WTC11 (cell line): ENCODE measurements at regions not wholly inside any gene's neighbourhood (a gene's known extent, or its start where the extent isn't known, plus 50 kb on each side); places are given as distances from the start of the nearest gene placed in this dataset.

Source experiments
- ATAC-seq: fragments of 200-7000 bp; cut with Tn5 transposase; 2 replicates; pipeline ENCODE4 v1.10.0; 2021; ENCODE audit warnings: mild to moderate bottlenecking, moderate library complexity
- CTCF ChIA-PET: fragments of 300-600 bp; sonication (Branson Sonifier 250); formaldehyde crosslinking; loops from one replicate; lab custom pipeline; 2021; ENCODE audit warnings: antibody characterized with exemption; lab: Charles Lee
- POLR2A ChIA-PET: fragments of 350-600 bp; sonication (Branson Sonifier 250); formaldehyde crosslinking; loops from one replicate; lab custom pipeline; 2021; ENCODE audit warnings: antibody characterized with exemption; lab: Charles Lee
- DNase-seq: peaks from one replicate; pipeline ENCODE4 v3.0.0; 2021; ENCODE audit warnings: low spot score
- H3K27ac Mint-ChIP-seq: 2 replicates; pipeline ENCODE4 v1.8.0; 2021; ENCODE audit warnings: mixed read lengths
- H3K27me3 Mint-ChIP-seq: 2 replicates; pipeline ENCODE4 v1.8.0; 2021; ENCODE audit warnings: low read depth, mild to moderate bottlenecking, moderate library complexity, mixed read lengths
- H3K36me3 Mint-ChIP-seq: 2 replicates; pipeline ENCODE4 v1.8.0; 2021; ENCODE audit warnings: mixed read lengths
- H3K4me1 Mint-ChIP-seq: 2 replicates; pipeline ENCODE4 v1.8.0; 2022; ENCODE audit warnings: mixed read lengths
- H3K4me3 Mint-ChIP-seq: 2 replicates; pipeline ENCODE4 v1.8.0; 2021; ENCODE audit warnings: mild to moderate bottlenecking, moderate library complexity, mixed read lengths
- H3K9me3 Mint-ChIP-seq: 2 replicates; pipeline ENCODE4 v1.8.0; 2021; ENCODE audit warnings: mixed read lengths
- ATF1 ChIP-seq: sonication (generic); formaldehyde crosslinking; IDR thresholded peaks from 2 replicates; pipeline ENCODE4 v1.8.1; 2023; ENCODE audit warnings: mild to moderate bottlenecking, moderate library complexity, missing genetic modification reagents
- CREB1 ChIP-seq: sonication (generic); formaldehyde crosslinking; IDR thresholded peaks from 2 replicates; pipeline ENCODE4 v1.8.0; 2023; ENCODE audit warnings: mild to moderate bottlenecking, missing genetic modification reagents
- CREM ChIP-seq: sonication (generic); formaldehyde crosslinking; IDR thresholded peaks from 2 replicates; pipeline ENCODE4 v1.8.1; 2022; ENCODE audit warnings: mild to moderate bottlenecking, missing genetic modification reagents, moderate library complexity
- ELF4 ChIP-seq: sonication (generic); formaldehyde crosslinking; IDR thresholded peaks from 2 replicates; pipeline ENCODE4 v1.8.1; 2022; ENCODE audit warnings: low read depth, mild to moderate bottlenecking, moderate library complexity, missing genetic modification reagents
- EMX1 ChIP-seq: fragments of 250-450 bp; sonication (Bioruptor Pico); IDR thresholded peaks from 2 replicates; pipeline ENCODE4 v1.8.0; 2021; ENCODE audit warnings: mild to moderate bottlenecking
- ETV6 ChIP-seq: sonication (generic); formaldehyde crosslinking; IDR thresholded peaks from 2 replicates; pipeline ENCODE4 v1.8.1; 2022; ENCODE audit warnings: mild to moderate bottlenecking, missing genetic modification reagents
- FOXJ3 ChIP-seq: sonication (generic); formaldehyde crosslinking; IDR thresholded peaks from 2 replicates; pipeline ENCODE4 v1.9.0; 2021; ENCODE audit warnings: missing genetic modification reagents, mild to moderate bottlenecking, borderline replicate concordance
- HMGA2 ChIP-seq: fragments of 250-450 bp; sonication (Bioruptor Pico); IDR thresholded peaks from 2 replicates; pipeline ENCODE4 v1.4.0; 2021; ENCODE audit warnings: mild to moderate bottlenecking, moderate library complexity
- IRF2 ChIP-seq: sonication (generic); formaldehyde crosslinking; IDR thresholded peaks from 2 replicates; pipeline ENCODE4 v1.8.0; 2022; ENCODE audit warnings: low read depth, missing genetic modification reagents, borderline replicate concordance
- KAT7 ChIP-seq: sonication (generic); formaldehyde crosslinking; IDR thresholded peaks from 2 replicates; pipeline ENCODE4 v1.8.1; 2023; ENCODE audit warnings: missing genetic modification reagents, mild to moderate bottlenecking, borderline replicate concordance
- MXD4 ChIP-seq: fragments of 250-450 bp; sonication (Bioruptor Pico); IDR thresholded peaks from 2 replicates; pipeline ENCODE4 v1.8.0; 2021; ENCODE audit warnings: mild to moderate bottlenecking, moderate library complexity, borderline replicate concordance
- NFE2L1 ChIP-seq: sonication (generic); formaldehyde crosslinking; IDR thresholded peaks from 2 replicates; pipeline ENCODE4 v1.8.1; 2023; ENCODE audit warnings: missing genetic modification reagents
- NR1H2 ChIP-seq: sonication (generic); formaldehyde crosslinking; IDR thresholded peaks from 2 replicates; pipeline ENCODE4 v1.9.0; 2021; ENCODE audit warnings: mild to moderate bottlenecking, moderate library complexity, missing genetic modification reagents
- NR3C1 ChIP-seq: sonication (generic); formaldehyde crosslinking; conservative IDR thresholded peaks from 2 replicates; pipeline ENCODE4 v1.8.1; 2023; ENCODE audit warnings: low read depth, mild to moderate bottlenecking, missing genetic modification reagents
- OVOL2 ChIP-seq: fragments of 250-450 bp; sonication (Bioruptor Pico); IDR thresholded peaks from 2 replicates; pipeline ENCODE4 v1.9.0; 2021; ENCODE audit warnings: mild to moderate bottlenecking, borderline replicate concordance
- SMAD3 ChIP-seq: sonication (generic); formaldehyde crosslinking; IDR thresholded peaks from 2 replicates; pipeline ENCODE4 v1.8.0; 2022; ENCODE audit warnings: missing genetic modification reagents, mild to moderate bottlenecking, borderline replicate concordance
- ZNF263 ChIP-seq: sonication (generic); formaldehyde crosslinking; IDR thresholded peaks from 2 replicates; pipeline ENCODE4 v1.8.1; 2022; ENCODE audit warnings: low read depth, mild to moderate bottlenecking, moderate library complexity, missing genetic modification reagents
- ZNF317 ChIP-seq: sonication (generic); formaldehyde crosslinking; IDR thresholded peaks from 2 replicates; pipeline ENCODE4 v1.8.1; 2023; ENCODE audit warnings: low read depth, mild to moderate bottlenecking, moderate library complexity, missing genetic modification reagents, borderline replicate concordance
- TF ChIP-seq, protein P1 (sequence below): sonication (generic); formaldehyde crosslinking; IDR thresholded peaks from 2 replicates; pipeline ENCODE4 v1.8.1; 2023; ENCODE audit warnings: mild to moderate bottlenecking, missing genetic modification reagents
- TF ChIP-seq, protein P2 (sequence below): fragments of 250-450 bp; sonication (Bioruptor Pico); IDR thresholded peaks from 2 replicates; pipeline ENCODE4 v1.9.0; 2021; ENCODE audit warnings: mild to moderate bottlenecking
- TF ChIP-seq, protein P3 (sequence below): sonication (generic); formaldehyde crosslinking; IDR thresholded peaks from 2 replicates; pipeline ENCODE4 v1.8.0; 2022; ENCODE audit warnings: mild to moderate bottlenecking, missing genetic modification reagents
- TF ChIP-seq, protein P4 (sequence below): fragments of 250-450 bp; sonication (Bioruptor Pico); IDR thresholded peaks from 2 replicates; pipeline ENCODE4 v1.9.0; 2021; ENCODE audit warnings: mild to moderate bottlenecking
- TF ChIP-seq, protein P5 (sequence below): sonication (generic); formaldehyde crosslinking; IDR thresholded peaks from 2 replicates; pipeline ENCODE4 v1.8.0; 2022; ENCODE audit warnings: missing genetic modification reagents
- TF ChIP-seq, protein P6 (sequence below): fragments of 250-450 bp; sonication (Bioruptor Pico); IDR thresholded peaks from 2 replicates; pipeline ENCODE4 v2.1.2; 2022; ENCODE audit warnings: mild to moderate bottlenecking, moderate library complexity
- TF ChIP-seq, protein P7 (sequence below): sonication (generic); formaldehyde crosslinking; IDR thresholded peaks from 2 replicates; pipeline ENCODE4 v1.8.1; 2023; ENCODE audit warnings: mild to moderate bottlenecking, missing genetic modification reagents

DNA sequence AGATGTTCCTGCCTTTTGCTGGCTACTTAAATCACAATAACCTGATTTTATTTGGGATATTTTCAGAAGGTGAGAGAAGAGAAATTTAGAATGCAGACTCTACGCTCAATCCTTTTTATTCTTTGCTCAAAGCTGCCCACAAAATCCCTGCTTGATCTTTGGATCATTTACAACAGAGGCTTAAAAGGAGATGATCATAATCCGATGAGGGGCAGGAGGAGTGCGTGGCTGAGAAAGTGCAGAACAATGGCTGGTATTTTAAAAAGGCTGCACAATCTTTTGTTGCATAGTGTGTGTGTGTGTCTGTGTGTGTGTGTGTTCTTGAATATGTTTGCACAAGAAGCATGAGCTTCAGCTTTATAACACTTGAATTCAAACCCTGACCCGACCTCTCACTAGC is 256.3 kb upstream of the MYT1L start:
- no peak for DNase-seq
- no peaks in the 10 kb centered on the region for H3K36me3 Mint-ChIP-seq
- ATAC-seq: no peak
- H3K27me3 Mint-ChIP-seq: no peaks in the 10 kb centered on the region
- H3K27ac Mint-ChIP-seq: no peak overlapping the region
- no peak for TF ChIP-seq MXD4
- no peak for TF ChIP-seq EMX1 (CRISPR knock-in tag)
- TF ChIP-seq ELF4 (CRISPR knock-in tag): no peak
- no peak for TF ChIP-seq FOXJ3 (CRISPR knock-in tag)
- TF ChIP-seq, protein P1, sequence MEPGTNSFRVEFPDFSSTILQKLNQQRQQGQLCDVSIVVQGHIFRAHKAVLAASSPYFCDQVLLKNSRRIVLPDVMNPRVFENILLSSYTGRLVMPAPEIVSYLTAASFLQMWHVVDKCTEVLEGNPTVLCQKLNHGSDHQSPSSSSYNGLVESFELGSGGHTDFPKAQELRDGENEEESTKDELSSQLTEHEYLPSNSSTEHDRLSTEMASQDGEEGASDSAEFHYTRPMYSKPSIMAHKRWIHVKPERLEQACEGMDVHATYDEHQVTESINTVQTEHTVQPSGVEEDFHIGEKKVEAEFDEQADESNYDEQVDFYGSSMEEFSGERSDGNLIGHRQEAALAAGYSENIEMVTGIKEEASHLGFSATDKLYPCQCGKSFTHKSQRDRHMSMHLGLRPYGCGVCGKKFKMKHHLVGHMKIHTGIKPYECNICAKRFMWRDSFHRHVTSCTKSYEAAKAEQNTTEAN: no peak
- TF ChIP-seq ATF1: no peak
- no peak for TF ChIP-seq KAT7 (CRISPR knock-in tag)
- no peak for TF ChIP-seq HMGA2
- no peak for TF ChIP-seq NR3C1 (CRISPR knock-in tag)
- TF ChIP-seq, protein P2, sequence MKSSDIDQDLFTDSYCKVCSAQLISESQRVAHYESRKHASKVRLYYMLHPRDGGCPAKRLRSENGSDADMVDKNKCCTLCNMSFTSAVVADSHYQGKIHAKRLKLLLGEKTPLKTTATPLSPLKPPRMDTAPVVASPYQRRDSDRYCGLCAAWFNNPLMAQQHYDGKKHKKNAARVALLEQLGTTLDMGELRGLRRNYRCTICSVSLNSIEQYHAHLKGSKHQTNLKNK (CRISPR knock-in tag): no peak
- TF ChIP-seq, protein P3, sequence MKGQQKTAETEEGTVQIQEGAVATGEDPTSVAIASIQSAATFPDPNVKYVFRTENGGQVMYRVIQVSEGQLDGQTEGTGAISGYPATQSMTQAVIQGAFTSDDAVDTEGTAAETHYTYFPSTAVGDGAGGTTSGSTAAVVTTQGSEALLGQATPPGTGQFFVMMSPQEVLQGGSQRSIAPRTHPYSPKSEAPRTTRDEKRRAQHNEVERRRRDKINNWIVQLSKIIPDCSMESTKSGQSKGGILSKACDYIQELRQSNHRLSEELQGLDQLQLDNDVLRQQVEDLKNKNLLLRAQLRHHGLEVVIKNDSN (CRISPR knock-in tag): no peak
- no peak for TF ChIP-seq OVOL2 (CRISPR knock-in tag)
- no peak for TF ChIP-seq NR1H2
- TF ChIP-seq SMAD3 (CRISPR knock-in tag): no peak
- TF ChIP-seq ZNF263 (CRISPR knock-in tag): no peak
- no peak for TF ChIP-seq CREB1 (CRISPR knock-in tag)
- TF ChIP-seq ETV6 (CRISPR knock-in tag): no peak
- TF ChIP-seq, protein P4, sequence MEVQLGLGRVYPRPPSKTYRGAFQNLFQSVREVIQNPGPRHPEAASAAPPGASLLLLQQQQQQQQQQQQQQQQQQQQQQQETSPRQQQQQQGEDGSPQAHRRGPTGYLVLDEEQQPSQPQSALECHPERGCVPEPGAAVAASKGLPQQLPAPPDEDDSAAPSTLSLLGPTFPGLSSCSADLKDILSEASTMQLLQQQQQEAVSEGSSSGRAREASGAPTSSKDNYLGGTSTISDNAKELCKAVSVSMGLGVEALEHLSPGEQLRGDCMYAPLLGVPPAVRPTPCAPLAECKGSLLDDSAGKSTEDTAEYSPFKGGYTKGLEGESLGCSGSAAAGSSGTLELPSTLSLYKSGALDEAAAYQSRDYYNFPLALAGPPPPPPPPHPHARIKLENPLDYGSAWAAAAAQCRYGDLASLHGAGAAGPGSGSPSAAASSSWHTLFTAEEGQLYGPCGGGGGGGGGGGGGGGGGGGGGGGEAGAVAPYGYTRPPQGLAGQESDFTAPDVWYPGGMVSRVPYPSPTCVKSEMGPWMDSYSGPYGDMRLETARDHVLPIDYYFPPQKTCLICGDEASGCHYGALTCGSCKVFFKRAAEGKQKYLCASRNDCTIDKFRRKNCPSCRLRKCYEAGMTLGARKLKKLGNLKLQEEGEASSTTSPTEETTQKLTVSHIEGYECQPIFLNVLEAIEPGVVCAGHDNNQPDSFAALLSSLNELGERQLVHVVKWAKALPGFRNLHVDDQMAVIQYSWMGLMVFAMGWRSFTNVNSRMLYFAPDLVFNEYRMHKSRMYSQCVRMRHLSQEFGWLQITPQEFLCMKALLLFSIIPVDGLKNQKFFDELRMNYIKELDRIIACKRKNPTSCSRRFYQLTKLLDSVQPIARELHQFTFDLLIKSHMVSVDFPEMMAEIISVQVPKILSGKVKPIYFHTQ (CRISPR knock-in tag): no peak
- TF ChIP-seq, protein P5, sequence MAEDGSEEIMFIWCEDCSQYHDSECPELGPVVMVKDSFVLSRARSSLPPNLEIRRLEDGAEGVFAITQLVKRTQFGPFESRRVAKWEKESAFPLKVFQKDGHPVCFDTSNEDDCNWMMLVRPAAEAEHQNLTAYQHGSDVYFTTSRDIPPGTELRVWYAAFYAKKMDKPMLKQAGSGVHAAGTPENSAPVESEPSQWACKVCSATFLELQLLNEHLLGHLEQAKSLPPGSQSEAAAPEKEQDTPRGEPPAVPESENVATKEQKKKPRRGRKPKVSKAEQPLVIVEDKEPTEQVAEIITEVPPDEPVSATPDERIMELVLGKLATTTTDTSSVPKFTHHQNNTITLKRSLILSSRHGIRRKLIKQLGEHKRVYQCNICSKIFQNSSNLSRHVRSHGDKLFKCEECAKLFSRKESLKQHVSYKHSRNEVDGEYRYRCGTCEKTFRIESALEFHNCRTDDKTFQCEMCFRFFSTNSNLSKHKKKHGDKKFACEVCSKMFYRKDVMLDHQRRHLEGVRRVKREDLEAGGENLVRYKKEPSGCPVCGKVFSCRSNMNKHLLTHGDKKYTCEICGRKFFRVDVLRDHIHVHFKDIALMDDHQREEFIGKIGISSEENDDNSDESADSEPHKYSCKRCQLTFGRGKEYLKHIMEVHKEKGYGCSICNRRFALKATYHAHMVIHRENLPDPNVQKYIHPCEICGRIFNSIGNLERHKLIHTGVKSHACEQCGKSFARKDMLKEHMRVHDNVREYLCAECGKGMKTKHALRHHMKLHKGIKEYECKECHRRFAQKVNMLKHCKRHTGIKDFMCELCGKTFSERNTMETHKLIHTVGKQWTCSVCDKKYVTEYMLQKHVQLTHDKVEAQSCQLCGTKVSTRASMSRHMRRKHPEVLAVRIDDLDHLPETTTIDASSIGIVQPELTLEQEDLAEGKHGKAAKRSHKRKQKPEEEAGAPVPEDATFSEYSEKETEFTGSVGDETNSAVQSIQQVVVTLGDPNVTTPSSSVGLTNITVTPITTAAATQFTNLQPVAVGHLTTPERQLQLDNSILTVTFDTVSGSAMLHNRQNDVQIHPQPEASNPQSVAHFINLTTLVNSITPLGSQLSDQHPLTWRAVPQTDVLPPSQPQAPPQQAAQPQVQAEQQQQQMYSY: no peak
- TF ChIP-seq, all 79 proteins: peak for 0
- H3K4me1 Mint-ChIP-seq: peaks cover 16% of the 10 kb centered on the region
- H3K9me3 Mint-ChIP-seq: peaks cover 5% of the 10 kb centered on the region
- H3K4me3 Mint-ChIP-seq: no peak overlapping the region
- POLR2A ChIA-PET: no interaction called here
- CTCF ChIA-PET: no interaction called here

DNA sequence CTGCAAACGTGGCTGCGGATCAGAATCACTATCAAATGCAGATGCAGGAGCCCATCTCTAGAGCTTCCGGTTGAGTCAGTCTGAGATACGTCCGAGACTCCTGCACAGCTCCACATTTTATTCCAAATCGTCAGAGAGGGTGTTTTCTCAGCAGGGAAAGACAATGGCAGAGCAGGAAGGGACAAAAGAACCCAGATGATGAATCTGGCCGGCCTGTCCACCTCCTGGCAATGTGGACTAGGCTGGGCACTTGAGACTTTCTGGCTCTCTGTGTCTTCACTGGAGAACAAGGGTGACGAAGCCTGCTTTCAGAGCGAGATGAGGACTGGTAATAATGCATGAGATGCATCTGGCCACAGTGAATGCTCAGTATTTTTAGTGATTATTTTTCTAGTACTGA is 255.9 kb upstream of the MYT1L start:
- peaks cover 5% of the 10 kb centered on the region for H3K9me3 Mint-ChIP-seq
- ChIA-PET CTCF (no interaction called here), POLR2A (no interaction called here)
- ATAC-seq (no peak), DNase-seq (no peak)
- no peaks in the 10 kb centered on the region for H3K36me3 Mint-ChIP-seq
- no peaks in the 10 kb centered on the region for H3K27me3 Mint-ChIP-seq
- H3K4me3 Mint-ChIP-seq: no peak overlapping the region
- H3K27ac Mint-ChIP-seq: no peak overlapping the region
- peaks cover 16% of the 10 kb centered on the region for H3K4me1 Mint-ChIP-seq
- TF ChIP-seq, protein P6, sequence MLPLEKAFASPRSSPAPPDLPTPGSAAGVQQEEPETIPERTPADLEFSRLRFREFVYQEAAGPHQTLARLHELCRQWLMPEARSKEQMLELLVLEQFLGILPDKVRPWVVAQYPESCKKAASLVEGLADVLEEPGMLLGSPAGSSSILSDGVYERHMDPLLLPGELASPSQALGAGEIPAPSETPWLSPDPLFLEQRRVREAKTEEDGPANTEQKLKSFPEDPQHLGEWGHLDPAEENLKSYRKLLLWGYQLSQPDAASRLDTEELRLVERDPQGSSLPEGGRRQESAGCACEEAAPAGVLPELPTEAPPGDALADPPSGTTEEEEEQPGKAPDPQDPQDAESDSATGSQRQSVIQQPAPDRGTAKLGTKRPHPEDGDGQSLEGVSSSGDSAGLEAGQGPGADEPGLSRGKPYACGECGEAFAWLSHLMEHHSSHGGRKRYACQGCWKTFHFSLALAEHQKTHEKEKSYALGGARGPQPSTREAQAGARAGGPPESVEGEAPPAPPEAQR (CRISPR knock-in tag): no peak
- TF ChIP-seq, protein P7, sequence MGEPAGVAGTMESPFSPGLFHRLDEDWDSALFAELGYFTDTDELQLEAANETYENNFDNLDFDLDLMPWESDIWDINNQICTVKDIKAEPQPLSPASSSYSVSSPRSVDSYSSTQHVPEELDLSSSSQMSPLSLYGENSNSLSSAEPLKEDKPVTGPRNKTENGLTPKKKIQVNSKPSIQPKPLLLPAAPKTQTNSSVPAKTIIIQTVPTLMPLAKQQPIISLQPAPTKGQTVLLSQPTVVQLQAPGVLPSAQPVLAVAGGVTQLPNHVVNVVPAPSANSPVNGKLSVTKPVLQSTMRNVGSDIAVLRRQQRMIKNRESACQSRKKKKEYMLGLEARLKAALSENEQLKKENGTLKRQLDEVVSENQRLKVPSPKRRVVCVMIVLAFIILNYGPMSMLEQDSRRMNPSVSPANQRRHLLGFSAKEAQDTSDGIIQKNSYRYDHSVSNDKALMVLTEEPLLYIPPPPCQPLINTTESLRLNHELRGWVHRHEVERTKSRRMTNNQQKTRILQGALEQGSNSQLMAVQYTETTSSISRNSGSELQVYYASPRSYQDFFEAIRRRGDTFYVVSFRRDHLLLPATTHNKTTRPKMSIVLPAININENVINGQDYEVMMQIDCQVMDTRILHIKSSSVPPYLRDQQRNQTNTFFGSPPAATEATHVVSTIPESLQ: no peak
- no peak for TF ChIP-seq NR1H2
- TF ChIP-seq IRF2 (CRISPR knock-in tag): no peak
- no peak for TF ChIP-seq CREM
- no peak for TF ChIP-seq NFE2L1 (CRISPR knock-in tag)
- no peak for TF ChIP-seq ZNF317 (CRISPR knock-in tag)
